ENCODE measurements at regions not wholly inside any gene's neighbourhood (a gene's known extent, or its start where the extent isn't known, plus 50 kb on each side); places are given as distances from the start of the nearest gene placed in this dataset.
"Not testable (repeated sequence)": the region's sequence is repeated elsewhere in the genome, so short reads cannot be mapped to it uniquely, and the experiment has no call there.

GRCh38 chr5:72579290-72579689, 72.1 kb upstream of the ZNF366 start:
- not testable (repeated sequence) for H2BK120ac ChIP-seq (replicated peaks; ENCODE audit: low read depth, low read length); H2BK20ac ChIP-seq (ENCODE audit: low read length); DNase-seq (ENCODE audit: low read depth in 1 of 2, low spot score in 2 of 2); H2AFZ ChIP-seq (ENCODE audit: low read length); H3K18ac ChIP-seq (ENCODE audit: extremely low read depth, low read length); FAIRE-seq; H3K27ac ChIP-seq (ENCODE audit: low read depth, low read length); H3K14ac ChIP-seq (ENCODE audit: insufficient read length); H3K36me3 ChIP-seq (ENCODE audit: control insufficient read depth in 2 of 4, insufficient read depth in 4 of 4, low read length in 3 of 4); H3K4me1 ChIP-seq (replicated peaks in 1 of 4; ENCODE audit: control insufficient read depth in 3 of 4, insufficient read depth in 4 of 4, low read length in 3 of 4); H2BK15ac ChIP-seq (ENCODE audit: low read length); H4K8ac ChIP-seq (ENCODE audit: extremely low read depth, insufficient read depth, low read length); H3K4ac ChIP-seq (replicated peaks; ENCODE audit: insufficient read length, low read depth, low read length); H2BK5ac ChIP-seq (ENCODE audit: low read depth, low read length); H3K9me3 ChIP-seq (ENCODE audit: insufficient read depth in 2 of 2, low read depth in 1 of 2, low read length in 1 of 2); H3K79me1 ChIP-seq (ENCODE audit: low read depth, low read length); H2BK12ac ChIP-seq (ENCODE audit: low read depth, low read length); H2AK5ac ChIP-seq (ENCODE audit: low read depth, low read length); H3K27me3 ChIP-seq (replicated peaks in 1 of 4; ENCODE audit: control insufficient read depth in 3 of 4, extremely low read depth in 1 of 4, insufficient read depth in 3 of 4, low read length in 3 of 4); H3K4me3 ChIP-seq (ENCODE audit: extremely low read depth in 1 of 4, insufficient read depth in 2 of 4, low read depth in 3 of 4, low read length in 4 of 4); H3K4me2 ChIP-seq (ENCODE audit: insufficient read depth in 1 of 2, low read depth in 2 of 2, low read length in 2 of 2); H3K23ac ChIP-seq (ENCODE audit: insufficient read length); H3K56ac ChIP-seq (replicated peaks; ENCODE audit: insufficient read length, low read depth, low read length); H4K91ac ChIP-seq (replicated peaks; ENCODE audit: insufficient read length, low read length); H3K79me2 ChIP-seq (ENCODE audit: control insufficient read depth in 1 of 2, insufficient read depth in 2 of 2, low read length in 2 of 2); H3K9ac ChIP-seq (replicated peaks in 1 of 4; ENCODE audit: extremely low read depth in 1 of 4, low read depth in 3 of 4, low read length in 3 of 4); H3K23me2 ChIP-seq (ENCODE audit: low read depth, low read length); H4K5ac ChIP-seq (ENCODE audit: insufficient read length, low read depth, low read length); H4K20me1 ChIP-seq (replicated peaks in 1 of 2; ENCODE audit: control insufficient read depth in 1 of 2, insufficient read depth in 2 of 2, low read length in 2 of 2)
- CTCF ChIA-PET (ENCODE audit: partially characterized antibody) = interaction anchor here (0.6 to 0.9 kb wide), 2 partner anchors 162 to 235 kb away, joined by 3 read pairs; no protein-coding TSS in a partner anchor
- 76% methylated on average over 2 of the region's 2 CpGs; no CpG with 5 or more reads in 1 of the 2 experiments for WGBS, 2 experiments (ENCODE audit: extremely low coverage in 1 of 2, insufficient coverage in 1 of 2, insufficient read length in 1 of 2, insufficient replicate concordance in 2 of 2, low coverage in 1 of 2, low lambda C conversion rate in 2 of 2, missing lambda C conversion rate in 1 of 2)
- POLR2A ChIA-PET (ENCODE audit: partially characterized antibody) = interaction anchor here (0.8 kb wide), 1 partner anchor 12 kb away, joined by 3 read pairs; no protein-coding TSS in a partner anchor

Measured in H1 (cell line).